Fibroblast of pulmonary artery (primary cell): ENCODE measurements at regions not wholly inside any gene's neighbourhood (a gene's known extent, or its start where the extent isn't known, plus 50 kb on each side); places are given as distances from the start of the nearest gene placed in this dataset.
"Not testable (repeated sequence)": the region's sequence is repeated elsewhere in the genome, so short reads cannot be mapped to it uniquely, and the experiment has no call there.

Experiments
- DNase-seq: peaks from one replicate; pipeline ENCODE4 v3.0.0-alpha.2; 2010; ENCODE audit warnings: low read depth
- H3K4me3 ChIP-seq: replicated peaks from 2 replicates; pipeline ENCODE4 v1.5.1; 2011; ENCODE audit warnings: low read depth, mild to moderate bottlenecking, control low read depth, low read length, moderate library complexity
- CTCF ChIP-seq: IDR thresholded peaks from 2 replicates; pipeline ENCODE4 v1.5.1; 2011; ENCODE audit warnings: mild to moderate bottlenecking, control low read depth, low read length, inconsistent platforms; ENCODE audit errors: missing control alignments

DNA sequence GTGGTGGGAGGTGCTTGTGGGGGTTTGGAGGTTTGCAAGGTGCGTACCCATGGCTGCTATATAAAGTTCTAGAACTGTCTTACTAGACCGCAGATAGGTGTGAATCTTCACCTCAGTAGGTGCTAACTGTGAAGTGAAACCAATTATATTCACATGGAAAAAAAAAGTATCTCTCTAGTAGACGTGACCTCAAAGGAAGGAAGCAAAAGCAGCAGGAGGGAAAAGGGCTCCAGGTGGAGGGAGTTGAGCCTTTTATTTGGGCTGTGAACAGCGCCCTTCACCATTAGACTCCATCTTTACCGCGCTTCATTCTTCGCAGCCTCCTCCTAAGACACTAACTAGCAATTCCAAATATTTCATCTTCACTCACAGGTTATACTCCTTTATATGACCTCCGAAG, 129.8 kb downstream of the TBX19 start:
- no peak overlapping the region for H3K4me3 ChIP-seq
- no peak for TF ChIP-seq CTCF
- no peak for DNase-seq

- no peak overlapping the region for H3K4me3 ChIP-seq
- no peak for DNase-seq
- TF ChIP-seq CTCF = no peak
Measured at GRCh38 chr1:168408884-168409283, 128.2 kb downstream of the TBX19 start.

- no peak overlapping the region for H3K4me3 ChIP-seq
- peak; percentile 9 for DNase-seq
- TF ChIP-seq CTCF = no peak
Measured at GRCh38 chr1:168408539-168408865, 127.8 kb downstream of the TBX19 start.

DNA sequence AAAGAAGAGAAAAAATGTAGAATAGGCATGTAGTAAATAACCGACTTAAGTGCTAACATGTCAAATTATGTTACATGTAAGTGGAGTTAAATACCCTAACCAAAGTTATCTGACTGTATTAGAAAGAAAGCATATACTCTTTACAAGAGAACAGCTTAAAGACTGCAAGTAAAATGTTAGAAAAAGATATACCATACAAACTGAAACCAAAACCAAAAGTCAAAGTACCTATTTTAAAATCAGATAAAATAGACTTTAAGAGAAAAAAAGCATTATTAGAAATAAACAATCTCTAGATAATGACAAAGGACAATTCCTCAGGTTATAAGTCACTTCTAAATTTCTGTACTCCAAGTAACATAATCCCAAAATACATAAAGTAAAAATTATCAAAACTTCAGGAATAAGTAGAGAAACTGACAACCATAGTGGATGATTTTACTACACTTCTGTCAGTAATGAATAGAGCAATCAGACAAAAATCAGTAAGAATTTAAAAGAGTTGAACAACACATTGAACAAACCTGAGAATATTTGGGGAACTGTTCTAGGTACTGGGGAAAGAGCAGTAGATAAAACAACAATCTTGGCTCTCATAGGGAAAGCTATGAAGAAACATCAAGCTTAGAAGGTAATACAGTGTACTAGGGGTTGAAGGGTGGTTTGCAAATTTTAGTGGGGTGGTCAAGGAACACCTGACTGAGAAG, 127.3 kb downstream of the TBX19 start:
- no peak for DNase-seq

DNA sequence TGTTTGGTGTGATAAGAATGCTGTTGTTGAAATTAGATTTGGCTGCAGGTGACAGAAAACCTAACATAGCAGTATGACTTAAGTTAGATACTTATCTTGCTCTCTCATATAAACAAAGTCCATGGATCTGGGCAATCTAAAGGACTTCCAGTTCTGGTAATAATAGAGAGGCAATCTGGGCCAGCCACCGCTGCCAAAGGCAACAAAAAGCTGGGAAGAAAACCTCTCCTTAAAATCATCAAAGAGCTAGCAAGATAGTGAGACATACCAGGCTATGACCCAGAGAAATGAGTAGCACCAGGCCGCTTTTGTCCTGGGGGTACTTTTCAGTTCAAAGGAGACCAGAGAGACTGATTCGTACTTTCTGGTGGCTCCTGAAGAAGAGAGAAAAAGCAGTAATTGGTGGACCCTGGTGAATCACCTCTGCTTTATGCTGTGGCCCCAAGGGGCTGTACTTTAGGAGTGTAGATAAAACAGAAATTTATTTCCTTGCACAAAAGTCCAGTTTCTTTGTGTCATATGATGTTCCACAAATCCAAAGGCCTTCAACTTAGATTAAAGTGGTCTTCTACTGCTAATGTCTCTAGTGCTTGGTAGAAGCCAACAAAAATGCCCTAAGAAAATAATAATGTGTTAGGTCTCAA, 125.4 kb downstream of the TBX19 start:
- DNase-seq = no peak
- no peak for TF ChIP-seq CTCF
- no peak overlapping the region for H3K4me3 ChIP-seq

More for the DNA sequence above, 127.3 kb downstream of the TBX19 start:
- no peak for TF ChIP-seq CTCF
- no peak overlapping the region for H3K4me3 ChIP-seq

DNA sequence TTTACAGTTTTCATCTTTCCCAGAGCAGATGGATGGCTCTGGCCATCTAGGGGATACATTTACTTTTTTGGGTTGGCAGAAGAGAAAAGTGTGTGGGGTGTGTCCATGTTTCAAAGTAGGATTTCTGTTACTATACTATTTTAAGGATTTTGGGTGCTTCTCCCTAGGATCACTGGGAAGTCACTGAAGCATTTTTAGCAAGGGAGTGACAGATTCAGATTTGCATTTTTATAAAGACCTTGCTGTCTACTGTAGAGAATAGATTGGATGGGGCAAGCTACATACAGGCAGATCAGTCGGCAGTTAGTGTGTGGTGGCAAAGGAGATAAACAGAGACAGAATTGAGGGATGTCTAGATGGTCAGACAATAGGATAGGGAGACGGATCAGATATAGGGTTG, 122.5 kb downstream of the TBX19 start:
- no peak for DNase-seq
- no peak for TF ChIP-seq CTCF

GRCh38 chr1:168402466-168402865, 121.8 kb downstream of the TBX19 start:
- not testable (repeated sequence) for DNase-seq, H3K4me3 ChIP-seq

More for the DNA sequence above, 122.5 kb downstream of the TBX19 start:
- no peak overlapping the region for H3K4me3 ChIP-seq
